ENCODE measurements at regions not wholly inside any gene's neighbourhood (a gene's known extent, or its start where the extent isn't known, plus 50 kb on each side); places are given as distances from the start of the nearest gene placed in this dataset.

DNA sequence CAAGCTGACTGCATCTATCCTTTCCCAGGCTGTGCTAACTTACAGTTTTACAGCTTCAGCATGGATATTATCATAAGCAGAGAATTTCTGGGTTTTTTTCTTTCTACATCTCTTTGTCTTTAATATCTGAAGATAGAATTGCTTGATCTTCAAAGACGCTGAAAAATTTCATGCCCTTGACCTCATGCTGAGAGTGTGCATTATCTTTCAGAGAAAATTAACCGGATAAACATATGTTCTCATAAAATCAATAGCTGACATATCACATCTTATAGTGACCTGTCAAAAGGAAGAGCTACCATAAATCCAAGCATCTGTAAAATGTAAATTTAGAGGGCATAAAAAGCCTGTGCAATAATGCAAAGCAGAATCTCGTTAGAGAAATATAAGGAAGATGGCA, 1704.1 kb upstream of the FLRT2 start:
- FAIRE-seq (no peak), DNase-seq (ENCODE audit: insufficient read length) (no peak)
- no peak for TF ChIP-seq POLR2A (IDR thresholded peaks at IDR 0.05; ENCODE audit: low read depth, low read length)
- no peak for TF ChIP-seq TAF1 (IDR thresholded peaks at IDR 0.05; ENCODE audit: borderline replicate concordance, low read depth, low read length)
- TF ChIP-seq POLR2AphosphoS5 (IDR thresholded peaks at IDR 0.05; ENCODE audit: low read depth, low read length) = no peak

- FAIRE-seq = no peak
- DNase-seq (ENCODE audit: insufficient read length) = no peak
- no peak for TF ChIP-seq TAF1 (IDR thresholded peaks at IDR 0.05; ENCODE audit: borderline replicate concordance, low read depth, low read length)
- no peak for TF ChIP-seq POLR2AphosphoS5 (IDR thresholded peaks at IDR 0.05; ENCODE audit: low read depth, low read length)
- no peak for TF ChIP-seq POLR2A (IDR thresholded peaks at IDR 0.05; ENCODE audit: low read depth, low read length)
These were observed 1703.1 kb upstream of the FLRT2 start for GRCh38 chr14:83826838-83827237.

GRCh38 chr14:83827383-83827782, 1702.6 kb upstream of the FLRT2 start:
- FAIRE-seq (no peak), DNase-seq (ENCODE audit: insufficient read length) (no peak)
- TF ChIP-seq POLR2A (IDR thresholded peaks at IDR 0.05; ENCODE audit: low read depth, low read length) (no peak), POLR2AphosphoS5 (IDR thresholded peaks at IDR 0.05; ENCODE audit: low read depth, low read length) (no peak), TAF1 (IDR thresholded peaks at IDR 0.05; ENCODE audit: borderline replicate concordance, low read depth, low read length) (no peak)

GRCh38 chr14:83828406-83828805, 1701.5 kb upstream of the FLRT2 start:
- DNase-seq (ENCODE audit: insufficient read length) (no peak), FAIRE-seq (no peak)
- TF ChIP-seq POLR2A (IDR thresholded peaks at IDR 0.05; ENCODE audit: low read depth, low read length) (no peak), TAF1 (IDR thresholded peaks at IDR 0.05; ENCODE audit: borderline replicate concordance, low read depth, low read length) (no peak)

- TF ChIP-seq POLR2AphosphoS5 (IDR thresholded peaks at IDR 0.05; ENCODE audit: low read depth, low read length) = no peak
- TF ChIP-seq TAF1 (IDR thresholded peaks at IDR 0.05; ENCODE audit: borderline replicate concordance, low read depth, low read length) = no peak
- TF ChIP-seq POLR2A (IDR thresholded peaks at IDR 0.05; ENCODE audit: low read depth, low read length) = no peak
- FAIRE-seq (no peak), DNase-seq (ENCODE audit: insufficient read length) (no peak)
These were observed 1699.6 kb upstream of the FLRT2 start for GRCh38 chr14:83830316-83830715.

- DNase-seq (ENCODE audit: insufficient read length) (no peak), FAIRE-seq (no peak)
- no peak for TF ChIP-seq POLR2AphosphoS5 (IDR thresholded peaks at IDR 0.05; ENCODE audit: low read depth, low read length)
- TF ChIP-seq TAF1 (IDR thresholded peaks at IDR 0.05; ENCODE audit: borderline replicate concordance, low read depth, low read length) = no peak
- no peak for TF ChIP-seq POLR2A (IDR thresholded peaks at IDR 0.05; ENCODE audit: low read depth, low read length)
These were observed 1691.7 kb upstream of the FLRT2 start for GRCh38 chr14:83838226-83838625.

DNA sequence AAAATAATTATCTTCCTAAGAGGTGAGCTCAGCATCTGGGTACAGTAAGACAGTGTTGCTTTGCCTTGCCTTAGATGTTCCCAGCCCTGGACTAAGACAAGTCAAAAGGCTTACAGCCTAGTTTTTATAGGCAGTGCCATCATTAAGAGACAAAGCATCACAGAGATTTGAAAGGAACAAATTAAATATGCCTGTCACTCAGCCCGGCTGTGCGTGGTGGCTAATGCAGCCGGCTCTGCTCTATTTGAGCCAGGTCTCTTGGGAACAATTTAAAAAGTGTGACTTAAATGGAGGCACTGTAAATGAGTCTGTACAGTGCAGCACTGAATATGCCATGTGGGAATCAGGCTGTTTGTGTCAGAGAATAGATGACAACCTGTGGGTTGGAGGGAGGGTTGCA, 1687.4 kb upstream of the FLRT2 start:
- TF ChIP-seq TAF1 (IDR thresholded peaks at IDR 0.05; ENCODE audit: borderline replicate concordance, low read depth, low read length) (no peak), POLR2A (IDR thresholded peaks at IDR 0.05; ENCODE audit: low read depth, low read length) (no peak), POLR2AphosphoS5 (IDR thresholded peaks at IDR 0.05; ENCODE audit: low read depth, low read length) (no peak)
- FAIRE-seq (no peak), DNase-seq (ENCODE audit: insufficient read length) (no peak)

GRCh38 chr14:83847102-83847501, 1682.8 kb upstream of the FLRT2 start:
- FAIRE-seq (no peak), DNase-seq (ENCODE audit: insufficient read length) (no peak)
- no peak for TF ChIP-seq POLR2AphosphoS5 (IDR thresholded peaks at IDR 0.05; ENCODE audit: low read depth, low read length)
- TF ChIP-seq POLR2A (IDR thresholded peaks at IDR 0.05; ENCODE audit: low read depth, low read length) = no peak
- TF ChIP-seq TAF1 (IDR thresholded peaks at IDR 0.05; ENCODE audit: borderline replicate concordance, low read depth, low read length) = no peak

GRCh38 chr14:83850092-83850491, 1679.9 kb upstream of the FLRT2 start:
- TF ChIP-seq POLR2AphosphoS5 (IDR thresholded peaks at IDR 0.05; ENCODE audit: low read depth, low read length) (no peak), TAF1 (IDR thresholded peaks at IDR 0.05; ENCODE audit: borderline replicate concordance, low read depth, low read length) (no peak), POLR2A (IDR thresholded peaks at IDR 0.05; ENCODE audit: low read depth, low read length) (no peak)
- FAIRE-seq (no peak), DNase-seq (ENCODE audit: insufficient read length) (no peak)

GRCh38 chr14:83856334-83856733, 1673.6 kb upstream of the FLRT2 start:
- FAIRE-seq = no peak

GRCh38 chr14:83860631-83861155, 1669.3 kb upstream of the FLRT2 start:
- DNase-seq (ENCODE audit: insufficient read length) (no peak), FAIRE-seq (no peak)
- TF ChIP-seq POLR2A (IDR thresholded peaks at IDR 0.05; ENCODE audit: low read depth, low read length) (no peak), TAF1 (IDR thresholded peaks at IDR 0.05; ENCODE audit: borderline replicate concordance, low read depth, low read length) (no peak), POLR2AphosphoS5 (IDR thresholded peaks at IDR 0.05; ENCODE audit: low read depth, low read length) (no peak)

More at GRCh38 chr14:83856334-83856733, 1673.6 kb upstream of the FLRT2 start:
- no peak for DNase-seq (ENCODE audit: insufficient read length)
- TF ChIP-seq TAF1 (IDR thresholded peaks at IDR 0.05; ENCODE audit: borderline replicate concordance, low read depth, low read length) = no peak
- no peak for TF ChIP-seq POLR2AphosphoS5 (IDR thresholded peaks at IDR 0.05; ENCODE audit: low read depth, low read length)

DNA sequence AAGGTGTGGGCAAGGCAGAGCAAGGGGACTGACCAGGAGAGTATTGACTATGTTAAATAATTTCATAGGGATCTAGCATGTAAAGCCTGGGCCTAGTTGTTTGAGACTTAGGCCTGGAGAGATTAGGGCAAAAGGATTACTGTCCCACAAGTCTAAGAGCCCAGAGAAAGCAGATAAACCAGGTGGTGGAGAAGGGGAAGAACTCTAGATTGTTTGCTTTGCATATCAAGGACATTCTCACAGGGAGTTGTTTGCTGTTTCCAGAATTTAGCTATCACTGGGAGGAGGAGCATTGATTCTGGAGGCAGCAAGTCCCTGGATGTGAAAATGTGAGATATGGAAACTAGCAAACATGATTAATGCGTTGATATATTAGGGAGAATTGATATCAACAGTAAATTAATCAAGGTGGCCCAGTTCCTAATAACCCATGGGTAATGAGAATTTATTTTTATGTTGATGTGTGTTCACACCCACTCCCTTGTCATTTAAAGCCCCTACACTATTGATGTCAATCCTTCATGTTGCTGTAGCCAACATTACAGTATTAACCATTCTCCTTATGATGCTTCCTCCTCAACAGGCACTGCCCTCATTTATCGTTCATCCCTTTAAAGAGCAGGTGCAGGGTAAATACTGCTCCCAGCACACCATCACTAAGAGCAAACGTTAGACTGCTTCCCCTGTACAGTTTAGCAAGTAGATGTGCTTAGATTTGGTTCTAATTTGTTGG, 1666.7 kb upstream of the FLRT2 start:
- TF ChIP-seq TAF1 (IDR thresholded peaks at IDR 0.05; ENCODE audit: borderline replicate concordance, low read depth, low read length) (no peak), POLR2AphosphoS5 (IDR thresholded peaks at IDR 0.05; ENCODE audit: low read depth, low read length) (no peak), POLR2A (IDR thresholded peaks at IDR 0.05; ENCODE audit: low read depth, low read length) (no peak)
- DNase-seq (ENCODE audit: insufficient read length) (no peak), FAIRE-seq (no peak)
